AG08395 (cell line): ENCODE measurements at regions not wholly inside any gene's neighbourhood (a gene's known extent, or its start where the extent isn't known, plus 50 kb on each side); places are given as distances from the start of the nearest gene placed in this dataset.

ENCODE experiments used
- DNase-seq: peaks from one replicate; pipeline ENCODE4 v3.0.0; 2012; ENCODE audit warnings: mixed read lengths, low spot score

DNA sequence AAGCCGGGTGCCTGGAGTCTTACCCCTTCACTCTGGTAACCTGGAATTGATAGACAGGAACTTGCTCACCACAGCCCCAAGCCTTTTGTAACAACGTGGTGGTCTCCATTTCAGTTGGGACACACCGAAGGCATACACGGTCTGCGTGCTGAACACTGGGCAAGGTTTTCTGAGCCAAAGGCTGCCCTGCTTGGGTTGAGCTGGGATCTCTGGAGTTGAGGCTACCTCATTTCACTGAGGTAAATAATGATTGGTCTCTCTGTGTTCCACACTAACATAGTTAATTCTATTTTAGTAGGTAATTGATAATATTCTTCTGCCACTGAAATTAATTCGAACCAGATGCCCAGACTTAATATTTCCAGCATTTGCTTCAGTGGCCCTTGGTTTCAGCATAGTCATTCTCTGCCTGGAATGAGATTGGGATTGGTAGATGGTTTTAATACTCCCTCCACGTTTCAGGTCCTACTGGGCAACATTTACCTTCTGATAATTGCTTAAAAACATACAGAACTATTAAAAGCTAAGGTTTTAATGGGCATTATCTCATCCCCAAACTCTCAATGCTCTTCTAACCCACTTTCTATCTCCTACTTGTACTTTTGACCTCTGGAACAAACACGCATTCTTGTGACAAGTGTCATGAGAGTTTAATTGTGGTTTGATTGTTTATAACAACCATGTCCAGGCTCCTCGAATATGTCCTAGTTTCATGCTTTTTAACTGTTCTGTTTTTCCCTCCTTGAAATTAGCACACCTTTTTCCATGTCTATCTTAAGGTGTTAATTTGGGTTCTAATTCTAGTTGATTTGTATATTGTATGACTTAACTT is 202.3 kb upstream of the KLF6 start:
- peak; percentile 64 for DNase-seq

DNA sequence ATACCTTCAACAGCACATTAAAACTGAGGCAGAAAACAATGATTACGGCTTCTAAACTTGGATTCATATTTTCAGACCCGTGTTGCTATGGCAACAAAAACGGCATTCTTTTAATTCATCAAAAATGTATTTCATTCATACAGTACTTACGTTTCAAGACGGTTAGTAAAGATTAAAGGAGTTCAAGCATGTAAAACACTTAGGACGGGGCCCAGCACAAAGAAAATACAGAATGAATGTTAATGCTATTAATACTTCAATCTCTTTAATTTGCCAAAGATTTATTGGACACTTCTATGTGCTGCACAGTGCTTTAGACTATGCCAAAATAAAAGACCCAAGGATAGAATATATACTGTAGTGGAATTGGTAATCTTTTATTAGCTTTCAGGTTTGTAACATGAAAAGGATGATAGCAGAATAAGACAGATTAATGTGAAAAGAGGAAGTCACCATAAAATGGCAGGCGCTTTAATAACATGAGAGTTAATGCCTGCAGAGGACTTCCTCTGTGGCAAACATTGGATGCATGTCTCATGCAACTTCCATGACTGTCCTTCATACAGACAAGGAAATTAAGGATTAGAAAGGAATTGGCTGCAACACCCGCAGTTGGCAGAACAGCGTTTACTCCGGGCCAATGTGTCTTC is 201.6 kb upstream of the KLF6 start:
- DNase-seq: no peak

DNA sequence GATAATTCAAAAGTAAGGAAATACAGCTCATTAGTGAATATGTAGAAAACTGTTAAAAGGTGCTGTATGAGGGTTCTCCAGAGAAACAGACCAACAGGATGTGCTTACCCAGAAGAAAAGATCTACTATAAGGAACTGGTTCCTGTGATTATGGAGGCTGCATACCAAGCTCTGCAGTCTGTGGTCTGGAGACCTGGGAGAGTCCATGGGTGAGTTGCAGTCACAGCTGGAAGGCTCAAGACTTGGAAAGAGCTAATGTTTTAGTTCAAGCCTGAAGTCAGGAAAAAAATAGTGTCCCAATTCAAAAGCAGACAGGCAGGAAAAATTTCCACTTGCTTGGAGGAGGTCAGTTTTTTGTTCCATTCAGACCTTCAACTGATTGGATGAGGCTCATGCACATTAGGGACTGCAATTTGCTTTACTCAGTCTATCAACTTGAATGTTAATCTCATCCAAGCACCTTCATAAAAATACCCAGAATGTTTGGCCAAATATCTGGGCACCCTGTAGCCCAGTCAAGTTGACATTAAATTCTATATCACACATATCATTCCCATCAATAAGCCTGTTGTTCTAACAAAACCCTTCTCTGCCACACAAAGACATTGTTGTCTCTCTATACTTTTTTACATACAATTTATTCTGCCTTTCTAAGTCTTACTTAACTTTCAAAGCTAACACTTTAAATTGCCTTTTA is 197.9 kb upstream of the KLF6 start:
- DNase-seq: no peak

DNA sequence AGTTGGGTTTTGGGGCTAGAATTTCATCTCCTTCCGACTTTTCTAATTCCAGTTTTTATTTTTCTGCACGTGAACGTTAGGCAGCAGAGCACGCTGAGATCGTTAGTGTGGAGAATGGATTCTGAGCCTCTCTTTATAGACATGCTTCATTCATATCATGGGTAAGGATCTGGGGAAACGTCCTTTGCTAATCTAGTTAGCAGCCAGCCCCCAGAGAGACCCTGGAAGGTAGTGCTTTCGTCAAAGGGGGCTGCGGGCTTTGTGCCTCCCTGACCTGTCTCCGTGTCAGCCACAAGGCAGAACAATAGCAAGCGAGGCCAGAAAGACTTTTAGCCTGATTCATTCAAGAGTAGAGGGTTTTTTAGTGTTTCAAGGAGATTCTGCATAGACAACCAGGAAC is 196.3 kb upstream of the KLF6 start:
- no peak for DNase-seq

DNA sequence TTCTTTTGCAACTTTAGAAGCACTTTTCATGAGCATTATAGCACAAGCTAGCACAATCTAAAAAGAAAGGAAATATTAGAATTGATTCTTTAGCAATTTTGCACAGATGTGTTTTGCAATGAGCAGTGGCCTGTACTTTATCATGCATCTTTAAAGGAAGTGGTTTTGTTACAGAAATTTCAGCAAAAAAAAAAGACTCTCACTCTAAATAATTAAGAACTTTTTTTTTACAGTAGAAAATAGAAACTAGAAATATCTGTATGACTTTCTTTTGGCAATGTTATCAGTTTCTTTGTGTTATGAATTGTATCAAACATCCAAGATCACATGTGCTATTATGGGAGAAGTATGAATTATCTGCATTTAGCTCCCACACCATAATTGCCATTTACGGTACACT is 195.7 kb upstream of the KLF6 start:
- DNase-seq: no peak

DNA sequence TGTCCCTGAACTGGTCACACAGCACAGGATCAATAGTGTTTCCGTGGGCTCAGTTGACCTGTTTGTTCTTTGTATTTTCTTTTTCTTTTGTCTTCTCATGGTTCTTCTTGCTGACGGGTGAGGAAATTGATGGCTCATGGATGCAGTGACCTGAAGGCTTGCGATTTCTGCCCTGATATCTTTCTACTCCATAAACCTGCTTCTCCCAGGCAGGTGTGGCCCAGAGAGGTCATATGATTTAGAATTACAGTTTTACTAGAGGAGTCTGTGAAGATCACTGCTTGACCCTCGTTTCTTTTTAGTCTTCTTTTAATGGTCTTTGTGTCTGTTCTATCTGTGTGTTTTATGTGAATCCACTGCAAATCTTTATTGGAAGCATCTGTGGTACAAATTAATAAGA is 195.1 kb upstream of the KLF6 start:
- no peak for DNase-seq

DNA sequence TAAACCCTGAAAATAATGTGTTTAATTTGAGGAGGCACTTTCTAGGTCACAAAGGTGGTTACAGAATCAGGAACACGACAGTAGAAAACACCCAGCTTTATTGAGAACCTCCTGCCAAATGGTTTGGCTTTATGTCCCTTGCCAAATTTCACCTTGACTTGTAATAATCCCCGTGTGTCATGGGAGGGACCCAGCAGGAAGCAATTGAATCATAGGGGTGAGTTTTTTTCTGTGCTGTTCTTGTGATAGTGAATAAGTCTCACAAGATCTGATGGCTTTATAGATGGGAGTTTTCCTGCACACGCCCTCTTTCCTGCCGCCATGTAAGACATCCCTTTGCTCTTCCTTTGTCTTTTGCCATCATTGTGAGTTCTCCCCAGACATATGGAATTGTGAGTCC is 193.8 kb upstream of the KLF6 start:
- no peak for DNase-seq

DNA sequence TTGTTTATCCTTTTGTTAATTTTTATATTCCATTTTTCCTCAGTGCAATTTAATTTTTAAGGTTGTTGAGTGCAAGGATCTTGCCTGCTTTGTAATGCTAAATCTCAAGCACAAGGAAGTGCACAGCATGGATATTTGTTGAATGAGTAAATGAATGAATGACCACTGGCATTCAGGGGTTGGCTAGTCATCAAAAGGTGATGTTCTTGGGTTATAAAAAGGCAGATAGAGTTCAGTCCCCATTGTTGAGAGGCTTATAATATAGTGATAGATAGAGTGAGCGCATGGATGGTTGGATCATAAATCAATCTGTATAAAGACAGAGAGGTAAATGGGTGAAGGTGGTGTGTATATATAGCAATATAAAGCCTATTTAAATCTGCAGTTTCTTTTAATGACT is 193.2 kb upstream of the KLF6 start:
- peak; percentile 28 for DNase-seq

DNA sequence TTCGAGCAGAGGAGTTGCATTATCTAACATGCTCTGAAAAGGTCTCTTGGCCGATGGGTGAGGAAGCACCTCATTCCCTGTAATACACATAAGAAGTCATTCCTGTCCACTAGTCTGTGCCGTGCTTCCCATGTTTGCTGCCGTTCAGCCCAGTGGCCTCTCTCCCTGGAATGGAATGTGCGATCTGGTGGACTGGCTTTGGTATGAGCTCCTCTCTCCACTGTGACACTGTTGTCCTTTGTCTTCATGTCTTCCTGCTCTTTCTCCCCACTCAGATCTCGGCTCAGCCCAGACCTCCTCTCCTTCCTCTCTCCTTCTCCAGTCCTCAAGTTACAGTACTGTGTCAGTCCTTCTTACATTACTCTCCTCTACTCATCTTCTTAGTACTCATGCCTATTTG is 192.8 kb upstream of the KLF6 start:
- DNase-seq: no peak

DNA sequence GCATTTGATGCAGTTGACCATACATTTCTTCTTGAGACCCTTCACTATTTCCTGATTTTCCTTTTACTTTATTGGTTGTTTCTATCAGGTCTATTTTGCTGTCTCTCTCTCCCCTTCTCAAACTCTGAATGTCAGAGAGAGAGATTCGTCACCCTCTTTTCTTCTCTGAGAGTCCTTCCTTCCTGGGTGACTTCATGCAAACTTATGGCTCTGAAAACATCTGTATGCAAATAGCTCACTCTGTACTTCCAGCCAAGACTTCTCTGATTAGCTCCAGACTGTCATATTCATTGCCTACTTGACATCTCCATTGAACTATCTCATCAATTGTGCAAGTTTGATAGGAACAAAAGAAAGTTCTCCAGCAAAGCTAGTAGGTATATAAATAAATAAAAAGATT is 191.7 kb upstream of the KLF6 start:
- no peak for DNase-seq

DNA sequence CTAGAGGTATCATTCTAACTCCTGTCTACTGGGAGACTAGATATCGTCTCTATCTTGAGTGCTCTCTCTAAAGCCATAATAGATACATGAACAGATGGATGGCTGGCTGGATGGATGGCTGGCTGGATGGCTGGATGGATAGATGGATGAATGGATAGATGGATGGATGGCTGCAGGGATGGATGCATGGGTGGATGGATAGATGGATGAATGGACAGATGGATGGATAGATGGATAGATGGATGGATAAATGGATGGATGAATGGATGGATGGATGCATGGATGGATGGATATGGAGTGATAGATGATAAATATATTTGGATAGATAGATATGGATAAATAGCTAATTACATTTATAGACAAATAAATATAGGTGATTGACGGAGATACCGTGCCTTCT is 191.2 kb upstream of the KLF6 start:
- DNase-seq: no peak

DNA sequence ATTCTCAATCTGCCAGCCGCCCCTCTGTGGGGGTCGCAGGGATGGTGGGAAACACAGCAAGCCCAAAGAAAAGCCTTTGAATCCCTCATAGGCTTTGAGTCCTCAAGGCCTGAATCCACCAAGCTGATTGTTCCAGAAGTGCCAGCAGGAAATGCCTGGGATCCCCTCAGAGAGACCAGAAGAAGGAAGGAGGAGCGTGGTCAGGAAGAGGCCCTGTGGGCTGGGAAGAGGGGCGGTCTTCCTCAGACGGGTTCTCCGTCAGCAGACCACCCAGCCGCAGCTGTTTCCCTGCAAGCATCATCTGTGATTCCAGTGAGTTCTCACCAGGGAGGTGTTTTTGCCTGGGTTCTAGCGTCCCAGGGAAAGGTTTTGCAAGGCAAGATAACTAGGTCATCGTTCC is 190.0 kb upstream of the KLF6 start:
- no peak for DNase-seq

DNA sequence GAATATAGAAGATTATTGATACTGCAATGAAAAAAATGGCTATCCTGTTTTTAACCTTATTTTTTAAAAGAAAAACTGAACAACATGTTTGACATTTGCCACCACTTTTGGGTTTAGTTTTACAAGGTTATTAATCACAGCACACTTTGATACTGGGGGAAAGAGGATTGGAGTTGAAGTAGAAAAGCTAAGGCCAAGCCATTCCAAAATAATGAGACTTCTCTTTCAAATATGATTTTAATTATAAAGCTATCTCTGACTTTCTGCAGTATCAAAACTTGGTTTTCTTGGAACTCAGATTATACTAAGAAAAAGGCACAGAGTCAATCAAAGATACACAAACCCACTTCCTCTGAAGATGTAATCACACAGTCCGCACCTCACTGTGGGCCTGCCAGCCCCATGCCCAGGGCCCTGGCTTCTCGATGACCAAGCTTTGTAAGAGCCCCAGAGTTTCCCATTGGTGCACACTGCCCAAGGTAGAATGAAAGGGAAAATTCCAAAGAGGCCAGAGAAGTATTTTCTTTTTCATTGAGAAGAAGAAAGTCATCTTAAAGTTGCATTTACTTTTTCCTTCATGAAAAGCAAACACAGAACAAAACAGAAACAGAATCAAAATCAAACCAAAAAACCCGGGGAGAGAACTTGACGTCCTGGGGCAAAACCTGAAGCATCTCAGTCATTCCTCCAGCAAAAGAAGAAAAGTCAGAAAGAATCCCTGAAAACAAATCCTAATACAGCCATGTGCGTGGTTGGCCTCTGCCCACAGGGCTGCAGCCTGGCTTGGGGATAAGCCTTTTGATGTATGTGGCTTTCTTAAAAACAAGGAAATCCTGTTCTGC is 187.7 kb upstream of the KLF6 start:
- DNase-seq: no peak

DNA sequence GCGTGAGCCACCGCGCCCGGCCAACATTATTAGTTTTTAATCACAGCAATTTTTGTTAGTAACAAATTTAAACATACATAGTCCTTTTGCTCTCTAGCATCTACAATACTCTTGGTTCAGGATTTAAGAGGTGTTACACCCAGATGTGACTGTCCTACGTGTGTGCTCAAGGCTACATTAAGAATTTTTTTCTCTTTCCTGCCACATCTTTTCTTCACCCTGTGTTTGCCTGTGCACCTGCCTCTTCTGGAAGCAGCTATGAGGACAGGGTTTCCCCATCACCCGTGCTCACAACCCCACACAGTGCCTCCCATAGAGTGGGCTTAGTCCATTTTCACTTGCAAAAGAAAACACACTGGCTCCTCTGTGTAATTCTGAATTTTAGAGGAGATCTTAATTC is 186.7 kb upstream of the KLF6 start:
- no peak for DNase-seq

DNA sequence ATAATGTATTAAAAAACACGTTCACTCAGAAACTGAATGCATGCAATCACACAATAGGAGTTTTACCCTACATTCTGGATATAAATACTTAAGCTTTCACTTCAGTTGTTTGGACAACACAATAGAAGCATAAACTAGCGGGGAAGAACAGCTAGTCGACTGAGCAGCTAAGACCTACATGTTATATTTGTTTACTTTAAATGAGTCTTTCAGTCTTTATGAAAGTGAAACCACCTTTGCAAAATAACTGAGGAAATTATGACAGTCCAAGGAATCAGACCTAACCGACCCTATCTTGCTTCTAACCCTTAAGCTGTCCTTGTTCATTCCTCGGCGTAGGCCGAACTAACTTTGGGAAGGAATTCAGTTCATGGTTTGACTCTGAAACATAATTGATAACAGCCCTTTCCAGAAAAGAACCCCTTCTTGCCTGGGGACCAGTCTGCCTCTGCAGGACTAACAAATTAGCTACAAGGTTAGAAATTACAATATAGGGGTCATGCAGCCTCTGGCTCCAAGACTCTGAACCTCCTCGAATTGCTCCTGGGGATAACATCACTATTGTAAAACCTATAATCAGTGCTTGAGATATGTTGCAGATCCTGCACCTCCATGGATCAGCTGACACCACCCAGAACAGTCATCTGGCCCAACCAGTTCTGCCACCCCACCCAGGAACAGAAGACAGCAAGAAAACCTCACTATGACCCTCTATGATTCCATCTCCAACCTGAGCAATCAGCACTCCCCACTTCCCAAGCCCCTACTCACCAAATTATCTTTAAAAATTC is 185.1 kb upstream of the KLF6 start:
- DNase-seq: no peak

DNA sequence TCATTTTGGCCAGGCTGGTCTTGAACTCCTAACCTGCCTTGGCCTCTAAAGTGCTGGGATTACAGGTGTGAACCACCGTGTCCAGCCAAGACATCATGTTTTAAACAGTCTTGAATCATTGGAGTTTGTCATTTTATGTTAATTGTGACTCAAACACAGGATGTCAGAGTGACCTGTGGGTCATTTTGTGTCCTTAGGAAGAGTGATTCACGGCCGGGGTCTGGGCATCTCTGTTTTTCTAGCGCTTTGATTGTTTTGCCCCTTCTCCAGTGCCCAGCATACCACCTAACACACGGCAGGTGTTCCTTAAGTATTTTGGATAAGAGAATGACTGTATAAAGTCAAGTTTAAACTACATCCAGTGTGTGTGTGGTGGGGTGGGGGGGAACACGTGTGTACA is 183.7 kb upstream of the KLF6 start:
- no peak for DNase-seq

DNA sequence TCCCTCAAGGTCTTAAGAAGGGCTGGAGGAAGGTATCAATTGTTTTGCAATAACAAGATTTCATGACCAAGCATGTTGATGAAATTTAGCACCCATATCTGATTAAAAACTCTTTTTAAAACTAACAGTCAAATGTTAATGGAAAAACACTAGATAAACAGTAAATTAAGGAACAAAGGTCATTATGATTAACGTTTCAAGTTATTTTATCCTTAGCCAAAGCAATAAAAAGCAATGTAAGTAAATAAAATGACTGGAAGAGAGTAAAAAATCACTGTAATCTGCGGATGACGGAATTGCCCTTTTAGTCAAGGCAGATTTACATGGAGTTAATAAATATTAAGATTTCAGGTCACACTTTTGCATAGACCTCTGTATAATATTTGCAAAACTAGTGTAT is 179.5 kb upstream of the KLF6 start:
- DNase-seq: no peak

DNA sequence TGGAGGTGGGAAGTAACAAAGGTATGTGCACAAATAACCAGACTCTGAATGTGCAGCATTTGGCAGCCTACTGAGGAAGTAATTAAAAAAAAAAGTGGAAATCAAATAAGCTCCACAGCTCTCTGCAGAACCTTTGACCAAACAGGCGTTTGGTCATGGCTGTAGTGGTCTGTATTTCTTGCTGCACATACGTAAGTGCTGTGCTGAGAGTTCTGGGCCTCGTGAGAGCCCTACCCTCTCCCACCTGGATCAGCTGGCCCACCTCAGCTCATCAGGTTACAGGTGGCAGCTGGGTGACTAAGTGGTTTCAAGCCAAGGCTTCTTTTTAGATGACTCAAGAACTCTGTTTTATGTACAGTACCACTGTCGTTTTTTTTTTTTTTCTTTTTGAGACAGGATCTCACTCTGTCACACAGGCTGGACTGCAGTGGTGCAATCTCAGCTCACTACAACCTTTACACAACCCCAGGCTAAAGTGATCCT is 178.2 kb upstream of the KLF6 start:
- DNase-seq: no peak

DNA sequence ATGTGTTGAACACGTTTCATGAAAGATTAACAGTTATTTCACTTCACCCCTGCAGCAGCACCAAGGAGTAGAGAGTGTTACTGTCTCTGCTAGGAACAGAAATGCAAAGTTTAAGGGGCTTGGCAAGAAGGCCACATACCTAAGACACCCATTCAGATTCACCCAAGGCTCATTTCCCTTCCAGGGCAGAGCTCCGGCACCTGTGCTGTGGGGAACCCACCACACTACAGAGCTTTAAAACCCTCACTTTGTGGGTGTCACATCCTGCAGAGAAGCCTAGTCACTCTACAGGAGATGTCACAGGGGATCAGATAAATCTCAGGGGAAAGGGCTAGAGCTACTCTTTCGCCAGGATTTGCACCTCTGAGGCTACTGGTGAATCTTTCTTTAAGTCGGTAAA is 176.1 kb upstream of the KLF6 start:
- no peak for DNase-seq

DNA sequence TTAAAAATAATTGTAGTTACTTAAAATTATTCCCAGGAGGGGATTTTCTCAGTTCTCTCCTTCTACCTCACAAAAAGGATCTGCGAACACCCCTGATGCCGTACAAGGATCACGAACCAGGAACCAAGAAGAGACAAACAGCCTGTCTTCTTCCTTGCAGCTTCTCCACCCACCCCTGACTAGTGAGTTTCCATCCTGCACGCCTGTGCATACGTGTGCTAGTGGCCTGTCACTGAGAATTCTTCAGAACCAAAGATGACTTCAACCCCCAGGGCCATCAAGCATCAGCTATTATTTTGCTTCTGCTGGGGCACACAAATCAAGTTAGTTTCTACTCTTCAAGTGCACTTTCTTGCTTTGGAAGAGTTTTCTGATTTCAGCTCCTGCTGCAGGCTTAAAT is 175.5 kb upstream of the KLF6 start:
- no peak for DNase-seq
